Chondrocyte (in vitro differentiated cells): ENCODE measurements at regions not wholly inside any gene's neighbourhood (a gene's known extent, or its start where the extent isn't known, plus 50 kb on each side); places are given as distances from the start of the nearest gene placed in this dataset.

ENCODE experiments used
- DNase-seq: peaks from one replicate; pipeline ENCODE4 v3.0.0; 2021; ENCODE audit warnings: mixed read lengths, low spot score
- H3K27ac Mint-ChIP-seq: one replicate; pipeline ENCODE4 v1.8.0; 2021; ENCODE audit warnings: mild to moderate bottlenecking, moderate library complexity, mixed read lengths; ENCODE audit not compliant: unreplicated experiment
- H3K27me3 Mint-ChIP-seq: 2 replicates; pipeline ENCODE4 v1.8.0; 2021; ENCODE audit warnings: low read depth, mixed read lengths
- H3K36me3 Mint-ChIP-seq: 2 replicates; pipeline ENCODE4 v1.8.0; 2021; ENCODE audit warnings: low read depth, mixed read lengths
- H3K4me1 Mint-ChIP-seq: 2 replicates; pipeline ENCODE4 v1.8.0; 2021; ENCODE audit warnings: low read depth, mild to moderate bottlenecking, mixed read lengths
- H3K4me3 Mint-ChIP-seq: one replicate; pipeline ENCODE4 v1.8.0; 2021; ENCODE audit warnings: mild to moderate bottlenecking, moderate library complexity, mixed read lengths; ENCODE audit not compliant: unreplicated experiment
- H3K9me3 Mint-ChIP-seq: 2 replicates; pipeline ENCODE4 v1.8.0; 2021; ENCODE audit warnings: low read depth, mixed read lengths
- TF ChIP-seq, protein P1 (sequence below): fragments of 200-600 bp; sonication (generic); IDR thresholded peaks from 2 replicates; pipeline ENCODE4 v1.5.0; 2021; ENCODE audit warnings: antibody characterized with exemption, mild to moderate bottlenecking, moderate library complexity

DNA sequence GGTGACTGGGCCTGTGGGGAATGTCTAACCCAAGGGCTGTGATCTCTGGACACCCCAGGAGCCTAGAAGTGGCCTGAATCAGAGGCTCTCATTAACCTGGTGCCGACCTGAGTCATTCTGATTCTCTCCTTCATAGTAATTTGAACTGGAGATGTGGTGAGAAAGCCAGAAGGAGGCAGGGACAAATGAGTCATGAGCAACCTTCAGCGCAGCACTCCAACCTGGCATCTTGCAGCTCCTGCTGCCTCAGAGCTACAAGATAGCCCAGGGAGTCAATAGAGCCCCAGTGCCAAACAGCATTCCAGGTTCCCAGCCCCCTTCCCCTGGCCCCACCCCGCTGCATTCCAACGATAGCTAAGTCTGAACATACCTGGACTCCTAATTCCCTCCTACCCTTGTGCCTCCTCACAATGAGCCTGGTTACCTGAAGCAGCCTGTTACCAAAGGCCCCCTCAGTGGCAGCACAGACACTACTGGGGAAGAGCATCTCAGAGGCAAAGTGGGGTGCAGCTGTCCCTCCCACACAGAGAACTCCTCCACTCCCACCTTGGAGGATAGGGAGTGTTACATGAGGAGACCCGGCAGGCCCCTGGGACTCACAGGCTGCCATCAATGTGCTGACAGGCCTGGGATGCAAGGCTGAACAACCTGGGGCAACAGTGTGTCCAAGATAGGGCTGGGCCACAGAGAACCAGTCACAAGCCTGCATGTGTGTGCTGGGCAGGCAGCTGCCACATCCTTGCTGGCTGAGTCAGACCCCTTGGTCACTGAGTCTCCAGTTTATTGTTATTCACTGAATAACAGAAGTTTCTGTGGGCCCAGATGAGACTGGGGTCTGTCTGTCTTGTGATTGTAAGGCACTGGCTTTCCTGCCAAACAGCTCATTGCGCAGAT is 76.8 kb upstream of the LEP start:
- no peak for DNase-seq
- H3K27me3 Mint-ChIP-seq: peaks cover 61% of the 10 kb centered on the region
- H3K4me3 Mint-ChIP-seq: no peak overlapping the region
- H3K9me3 Mint-ChIP-seq: no peaks in the 10 kb centered on the region
- peaks cover 13% of the 10 kb centered on the region for H3K4me1 Mint-ChIP-seq
- no peak overlapping the region for H3K27ac Mint-ChIP-seq
- TF ChIP-seq, protein P1, sequence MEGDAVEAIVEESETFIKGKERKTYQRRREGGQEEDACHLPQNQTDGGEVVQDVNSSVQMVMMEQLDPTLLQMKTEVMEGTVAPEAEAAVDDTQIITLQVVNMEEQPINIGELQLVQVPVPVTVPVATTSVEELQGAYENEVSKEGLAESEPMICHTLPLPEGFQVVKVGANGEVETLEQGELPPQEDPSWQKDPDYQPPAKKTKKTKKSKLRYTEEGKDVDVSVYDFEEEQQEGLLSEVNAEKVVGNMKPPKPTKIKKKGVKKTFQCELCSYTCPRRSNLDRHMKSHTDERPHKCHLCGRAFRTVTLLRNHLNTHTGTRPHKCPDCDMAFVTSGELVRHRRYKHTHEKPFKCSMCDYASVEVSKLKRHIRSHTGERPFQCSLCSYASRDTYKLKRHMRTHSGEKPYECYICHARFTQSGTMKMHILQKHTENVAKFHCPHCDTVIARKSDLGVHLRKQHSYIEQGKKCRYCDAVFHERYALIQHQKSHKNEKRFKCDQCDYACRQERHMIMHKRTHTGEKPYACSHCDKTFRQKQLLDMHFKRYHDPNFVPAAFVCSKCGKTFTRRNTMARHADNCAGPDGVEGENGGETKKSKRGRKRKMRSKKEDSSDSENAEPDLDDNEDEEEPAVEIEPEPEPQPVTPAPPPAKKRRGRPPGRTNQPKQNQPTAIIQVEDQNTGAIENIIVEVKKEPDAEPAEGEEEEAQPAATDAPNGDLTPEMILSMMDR: no peak
- peaks cover 1% of the 10 kb centered on the region for H3K36me3 Mint-ChIP-seq

DNA sequence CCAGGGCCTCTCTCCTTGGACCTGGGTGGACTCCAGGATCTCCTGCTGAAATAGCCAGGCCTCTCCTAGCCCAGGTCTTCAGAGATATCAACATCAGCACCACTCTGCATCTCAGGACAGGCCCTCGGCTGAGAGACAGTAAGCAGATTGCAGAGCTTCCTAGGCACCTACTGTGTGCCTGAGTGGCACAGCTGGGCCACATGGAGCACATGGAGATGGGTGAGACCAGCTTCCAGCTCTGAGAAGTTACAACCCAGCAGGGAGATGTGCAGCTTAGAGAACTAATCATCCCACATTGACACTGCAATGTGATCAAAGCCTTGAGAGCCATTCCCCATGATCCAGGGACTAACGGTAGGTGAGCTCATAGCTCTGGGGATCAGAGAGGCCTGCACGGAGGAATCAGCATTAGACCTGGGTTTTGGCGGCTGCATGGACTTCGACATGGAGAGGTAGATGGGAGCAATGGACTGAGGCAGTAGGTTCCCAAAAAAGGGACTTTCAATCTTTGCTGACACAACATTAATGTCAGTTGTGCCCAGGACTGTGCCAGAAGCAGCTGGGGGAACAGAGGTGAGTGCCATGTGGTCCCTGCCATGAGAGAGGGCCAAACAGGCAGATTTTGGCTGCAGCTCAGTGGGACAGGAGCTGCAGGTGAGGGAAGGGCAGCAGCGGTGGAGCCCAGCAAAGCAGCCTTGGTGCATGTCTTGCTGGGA is 76.0 kb upstream of the LEP start:
- Mint-ChIP-seq H3K36me3 (peaks cover 3% of the 10 kb centered on the region), H3K27me3 (peaks cover 62% of the 10 kb centered on the region), H3K4me3 (no peak overlapping the region), H3K9me3 (no peaks in the 10 kb centered on the region), H3K27ac (no peak overlapping the region), H3K4me1 (peaks cover 13% of the 10 kb centered on the region)
- no peak for DNase-seq
- TF ChIP-seq, protein P1: no peak

DNA sequence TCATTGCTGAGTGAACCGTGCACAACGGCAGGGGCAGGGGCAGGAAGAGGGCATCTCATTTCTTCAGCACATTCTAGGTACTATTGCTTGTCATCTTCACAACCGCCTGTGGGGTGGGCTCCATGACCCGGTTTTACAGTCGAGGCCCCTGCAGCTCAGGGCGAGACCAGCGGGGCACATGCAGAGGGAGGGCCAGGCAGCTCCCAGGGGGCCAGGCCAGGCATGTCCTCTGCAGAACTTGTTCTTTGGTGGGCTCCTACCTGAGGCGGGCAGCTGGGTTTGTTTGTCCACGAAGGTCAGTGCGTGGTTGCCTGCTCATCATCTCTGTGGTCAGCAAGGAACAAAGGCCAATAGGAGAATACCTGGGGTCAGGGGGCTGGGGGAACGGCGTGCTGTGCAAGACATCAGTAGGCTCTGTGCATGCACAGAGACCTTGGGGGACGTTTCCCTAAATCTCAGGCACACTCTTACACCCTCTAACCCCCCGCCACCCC is 75.1 kb upstream of the LEP start:
- no peak overlapping the region for H3K4me3 Mint-ChIP-seq
- H3K4me1 Mint-ChIP-seq: peaks cover 13% of the 10 kb centered on the region
- TF ChIP-seq, protein P1: no peak
- no peaks in the 10 kb centered on the region for H3K9me3 Mint-ChIP-seq
- peaks cover 60% of the 10 kb centered on the region for H3K27me3 Mint-ChIP-seq
- H3K27ac Mint-ChIP-seq: no peak overlapping the region
- no peak for DNase-seq
- peaks cover 3% of the 10 kb centered on the region for H3K36me3 Mint-ChIP-seq

DNA sequence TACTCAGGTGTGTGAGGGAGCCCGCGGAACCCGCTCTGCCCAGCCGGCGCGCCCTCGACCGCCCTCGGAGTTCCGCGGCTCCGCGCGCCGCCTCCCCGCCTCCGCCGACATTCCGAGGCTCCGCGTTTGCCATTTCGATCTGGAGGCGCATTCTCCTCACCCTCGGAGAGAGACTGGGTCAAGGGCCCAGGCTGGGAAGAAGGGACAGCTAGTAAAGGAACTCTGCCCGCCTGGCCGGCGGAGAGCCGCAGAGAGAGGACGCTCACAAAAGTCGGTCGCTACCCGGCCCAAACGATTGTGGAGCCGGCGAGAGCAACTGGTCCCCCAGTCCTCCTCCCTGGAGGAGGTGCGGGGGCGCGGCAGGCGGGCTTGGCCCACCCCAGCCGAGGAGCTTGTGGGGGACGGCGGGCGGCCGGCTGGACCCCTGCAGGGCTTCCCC is 74.5 kb upstream of the LEP start:
- Mint-ChIP-seq H3K4me1 (peaks cover 13% of the 10 kb centered on the region), H3K27ac (no peak overlapping the region), H3K9me3 (no peaks in the 10 kb centered on the region), H3K36me3 (peaks cover 3% of the 10 kb centered on the region), H3K4me3 (peak overlapping the region; percentile 64), H3K27me3 (peaks cover 60% of the 10 kb centered on the region)
- TF ChIP-seq, protein P1: no peak
- no peak for DNase-seq

DNA sequence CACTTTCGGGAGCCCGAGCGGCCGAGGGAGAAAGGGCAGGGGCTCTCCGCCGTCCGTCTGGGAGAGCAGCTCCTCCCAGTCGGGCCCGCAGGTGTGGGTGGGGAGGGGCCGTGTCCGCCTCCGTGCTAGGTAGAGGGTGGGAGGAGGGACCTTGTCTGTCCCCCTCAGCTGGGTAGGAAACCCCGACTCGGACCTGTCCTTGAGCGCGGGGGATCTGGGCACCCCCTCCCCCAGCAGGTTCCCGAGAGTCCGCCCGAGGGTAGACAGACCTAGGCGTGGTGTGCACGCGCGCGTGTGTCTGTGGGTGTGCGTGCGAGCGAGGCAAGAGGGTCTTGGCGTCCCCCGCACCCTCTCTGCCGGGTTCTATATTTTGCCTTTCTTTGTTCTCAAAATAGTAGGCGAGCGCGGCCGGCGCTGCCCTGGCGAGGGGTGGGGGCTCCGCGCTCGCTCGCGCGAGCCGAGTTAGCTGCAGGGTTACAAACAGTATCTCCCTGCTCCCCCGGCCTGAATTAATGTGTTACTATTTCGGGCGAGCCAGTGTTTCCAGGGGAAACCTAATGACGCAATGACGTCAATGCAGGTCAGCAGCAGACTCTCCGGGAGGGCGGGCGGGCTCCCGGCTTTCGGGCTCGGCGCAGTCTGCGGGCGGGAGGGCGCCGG is 73.9 kb upstream of the LEP start:
- Mint-ChIP-seq H3K4me1 (peaks cover 13% of the 10 kb centered on the region), H3K27ac (no peak overlapping the region), H3K9me3 (no peaks in the 10 kb centered on the region), H3K27me3 (peaks cover 62% of the 10 kb centered on the region), H3K36me3 (peaks cover 3% of the 10 kb centered on the region), H3K4me3 (peak overlapping the region; percentile 64)
- no peak for DNase-seq
- TF ChIP-seq, protein P1: no peak
